H1 (cell line): ENCODE measurements at regions not wholly inside any gene's neighbourhood (a gene's known extent, or its start where the extent isn't known, plus 50 kb on each side); places are given as distances from the start of the nearest gene placed in this dataset.

Source experiments
- CEBPB ChIP-seq: IDR thresholded peaks from 2 replicates; pipeline ENCODE4 v1.6.1; 2012; ENCODE audit warnings: low read depth, low read length
- CTCF ChIP-seq, 3 experiments: IDR thresholded peaks; 1 replicate in 2 of 3; 2 replicates in 1 of 3; pipeline versions ENCODE4 v1.5.1 to v1.6.1; 2011; ENCODE audit warnings: low read length in 3 of 3, mild to moderate bottlenecking in 3 of 3, inconsistent platforms in 2 of 3, low read depth in 1 of 3, moderate library complexity in 1 of 3; ENCODE audit not compliant: insufficient read depth in 1 of 3; ENCODE audit errors: control extremely low read depth in 1 of 3
- EGR1 ChIP-seq: IDR thresholded peaks from 2 replicates; pipeline ENCODE4 v1.6.1; 2011; ENCODE audit warnings: low read depth, low read length, borderline replicate concordance
- EP300 ChIP-seq, 2 experiments: IDR thresholded peaks; 1 replicate in 1 of 2; 2 replicates in 1 of 2; pipeline ENCODE4 v1.6.1; 2011 to 2012; ENCODE audit warnings: low read depth in 2 of 2, low read length in 2 of 2, mild to moderate bottlenecking in 2 of 2, borderline replicate concordance in 1 of 2, inconsistent platforms in 1 of 2, moderate library complexity in 1 of 2
- POLR2A ChIP-seq, 2 experiments: IDR thresholded peaks; 1 replicate in 1 of 2; 2 replicates in 1 of 2; pipeline ENCODE4 v1.6.1; 2011; ENCODE audit warnings: low read depth in 2 of 2, low read length in 2 of 2, mild to moderate bottlenecking in 2 of 2; ENCODE audit errors: control extremely low read depth in 1 of 2
- POLR2AphosphoS5 ChIP-seq: IDR thresholded peaks from 2 replicates; pipeline ENCODE4 v1.6.1; 2011; ENCODE audit warnings: low read depth, low read length
- RFX5 ChIP-seq: IDR thresholded peaks from 2 replicates; pipeline ENCODE4 v1.6.1; 2011; ENCODE audit warnings: low read depth, low read length, improper control_type of control experiment, borderline replicate concordance
- SIRT6 ChIP-seq: IDR thresholded peaks from one replicate; pipeline ENCODE4 v1.7.1; 2012; ENCODE audit warnings: low read length, inconsistent platforms
- USF2 ChIP-seq: IDR thresholded peaks from 2 replicates; pipeline ENCODE4 v1.6.1; 2011; ENCODE audit warnings: low read length, improper control_type of control experiment
- YY1 ChIP-seq: IDR thresholded peaks from 2 replicates; pipeline ENCODE4 v1.6.1; 2011; ENCODE audit warnings: low read depth, mild to moderate bottlenecking, low read length

DNA sequence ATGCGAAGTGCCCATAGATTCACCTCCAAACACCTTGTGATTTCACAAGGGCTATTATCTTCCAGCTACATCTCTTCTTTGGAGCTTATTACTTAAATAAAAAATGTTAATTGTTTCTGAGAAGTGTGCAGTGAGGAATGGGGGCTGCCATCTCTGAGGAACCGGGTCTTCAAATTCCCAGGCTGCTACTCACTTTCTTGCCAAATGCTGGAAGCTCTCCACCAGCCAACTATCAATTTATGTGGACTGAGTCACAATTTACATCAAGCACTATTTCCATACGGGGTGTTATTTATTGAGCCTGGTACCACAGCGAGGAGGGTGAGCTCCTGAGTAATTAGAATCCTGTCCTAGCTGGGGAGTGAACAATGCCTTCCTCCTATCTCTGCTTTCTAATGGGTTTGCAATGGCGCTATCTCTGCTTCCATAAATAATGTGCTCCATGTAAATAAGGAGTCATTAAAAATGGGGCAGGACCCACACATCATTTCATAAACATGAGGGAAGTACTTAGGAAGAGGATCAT is 898.3 kb downstream of the VRK1 start:
- no peak for TF ChIP-seq POLR2A (IDR thresholded peaks at IDR 0.05; ENCODE audit: control extremely low read depth in 1 of 2, low read depth in 2 of 2, low read length in 2 of 2)
- no peak for TF ChIP-seq CEBPB
- no peak for TF ChIP-seq EGR1
- TF ChIP-seq EP300 (IDR thresholded peaks at IDR 0.05; ENCODE audit: borderline replicate concordance in 1 of 2, low read depth in 2 of 2, low read length in 2 of 2), result no peak
- no peak for TF ChIP-seq USF2
- TF ChIP-seq CTCF (IDR thresholded peaks at IDR 0.05; ENCODE audit: control extremely low read depth in 1 of 3, insufficient read depth in 1 of 3, low read depth in 1 of 3, low read length in 3 of 3), result no peak
- TF ChIP-seq YY1, result no peak
- no peak for TF ChIP-seq POLR2AphosphoS5
- TF ChIP-seq RFX5, result no peak
- no peak for TF ChIP-seq SIRT6
